HCT116 (cell line): ENCODE measurements at regions not wholly inside any gene's neighbourhood (a gene's known extent, or its start where the extent isn't known, plus 50 kb on each side); places are given as distances from the start of the nearest gene placed in this dataset.

ENCODE experiments used
- ATAC-seq: fragments of 200-7000 bp; cut with Tn5 transposase; 2 replicates; pipeline ENCODE4 v1.9.1; 2020; ENCODE audit warnings: mild to moderate bottlenecking, moderate library complexity
- BruUV-seq: library from RNA; stranded (reverse); fragments of 400-500 nt; replicated peaks from 2 replicates; lab custom pipeline; 2021; lab: Mats Ljungman, UMichigan
- CTCF ChIA-PET: fragments of 300-600 bp; sonication (Branson Sonifier 250); formaldehyde crosslinking; loops from one replicate; lab custom pipeline; 2021; ENCODE audit warnings: antibody characterized with exemption; lab: Charles Lee
- POLR2A ChIA-PET: fragments of 300-600, 350-600 bp; sonication (Branson Sonifier 250); formaldehyde crosslinking; loops from one replicate; lab custom pipeline; 2021; ENCODE audit warnings: antibody characterized with exemption; lab: Charles Lee
- RAD21 ChIA-PET, 2 experiments: fragments of 300-600 bp; sonication (Branson Sonifier 250); formaldehyde crosslinking; loops; one replicate each; lab custom pipeline; 2023; ENCODE audit warnings: low total read pairs in 2 of 2; ENCODE audit not compliant: uncharacterized antibody in 2 of 2, unreplicated experiment in 2 of 2, low non-redundant PET in 1 of 2; lab: Charles Lee
- DNase-seq: peaks from one replicate; pipeline ENCODE4 v3.0.0-alpha.2; 2010; ENCODE audit warnings: low read depth, low spot score
- H2AFZ ChIP-seq: fragments of 200-600 bp; shearing (Covaris generic), sonication (generic); 2 replicates; pipeline ENCODE4 v1.6.1; 2017; ENCODE audit warnings: low read depth, mixed run types, mixed read lengths, antibody characterized with exemption, low read length; ENCODE audit not compliant: poor library complexity, severe bottlenecking
- H3K27ac ChIP-seq: 2 replicates; pipeline ENCODE4 v1.5.1; 2012; ENCODE audit warnings: low read depth, low read length
- H3K27me3 ChIP-seq: fragments of 200-600 bp; sonication (generic); 2 replicates; pipeline ENCODE4 v1.6.1; 2016; ENCODE audit warnings: mixed run types, low read length, mixed read lengths; ENCODE audit not compliant: insufficient read depth
- H3K36me3 ChIP-seq, 2 experiments: fragments of 200-500 bp in 1 of 2; fragments of 200-600 bp in 1 of 2; sonication (Bioruptor generic) in 1 of 2; sonication (generic) in 1 of 2; 2 replicates each; pipeline versions ENCODE4 v1.5.1 to v1.6.1; 2014 to 2016; ENCODE audit warnings: low read length in 2 of 2, inconsistent platforms in 1 of 2, mixed read lengths in 1 of 2, mixed run types in 1 of 2; ENCODE audit not compliant: insufficient read depth in 2 of 2, control insufficient read depth in 1 of 2
- H3K4me1 ChIP-seq, 2 experiments: fragments of 200-600 bp in 1 of 2; sonication (generic) in 1 of 2; 2 replicates each; pipeline versions ENCODE4 v1.5.1 to v1.6.1; 2012 to 2017; ENCODE audit warnings: low read length in 2 of 2, inconsistent platforms in 1 of 2, mild to moderate bottlenecking in 1 of 2, mixed read lengths in 1 of 2, mixed run types in 1 of 2, moderate library complexity in 1 of 2; ENCODE audit not compliant: insufficient read depth in 2 of 2, control insufficient read depth in 1 of 2
- H3K4me2 ChIP-seq: fragments of 200-600 bp; sonication (generic); 2 replicates; pipeline ENCODE4 v1.6.1; 2017; ENCODE audit warnings: mixed run types, low read length, mixed read lengths
- H3K4me3 ChIP-seq, 2 experiments: fragments of 200-600 bp in 1 of 2; sonication (generic) in 1 of 2; replicated peaks in 1 of 2; 2 replicates each; pipeline ENCODE4 v1.5.1; 2011 to 2016; ENCODE audit warnings: low read length in 2 of 2, control low read depth in 1 of 2, low read depth in 1 of 2, mild to moderate bottlenecking in 1 of 2, mixed read lengths in 1 of 2, mixed run types in 1 of 2
- H3K79me2 ChIP-seq: fragments of 200-600 bp; sonication (generic); 2 replicates; pipeline ENCODE4 v1.6.1; 2017; ENCODE audit warnings: mild to moderate bottlenecking, mixed run types, low read length, moderate library complexity, mixed read lengths; ENCODE audit not compliant: insufficient read depth
- H3K9ac ChIP-seq: fragments of 200-600 bp; sonication (generic); 2 replicates; pipeline ENCODE4 v1.6.1; 2016; ENCODE audit warnings: low read length, mixed read lengths
- H3K9me2 ChIP-seq: fragments of 200-600 bp; sonication (generic), shearing (Covaris generic); 2 replicates; pipeline ENCODE4 v1.6.1; 2017; ENCODE audit warnings: mixed run types, mild to moderate bottlenecking, moderate library complexity; ENCODE audit not compliant: insufficient read depth
- H3K9me3 ChIP-seq, 2 experiments: fragments of 200-500 bp in 1 of 2; fragments of 200-600 bp in 1 of 2; sonication (Bioruptor generic) in 1 of 2; sonication (generic) in 1 of 2; 2 replicates each; pipeline ENCODE4 v1.6.1; 2014 to 2017; ENCODE audit warnings: low read length in 2 of 2, mixed read lengths in 2 of 2, inconsistent platforms in 1 of 2, low read depth in 1 of 2, mild to moderate bottlenecking in 1 of 2, mixed run types in 1 of 2, moderate library complexity in 1 of 2; ENCODE audit not compliant: control insufficient read depth in 1 of 2, insufficient read depth in 1 of 2
- H4K20me1 ChIP-seq: fragments of 200-600 bp; sonication (generic), shearing (Covaris generic); 2 replicates; pipeline ENCODE4 v1.6.1; 2017; ENCODE audit warnings: mixed run types, mild to moderate bottlenecking, moderate library complexity; ENCODE audit not compliant: insufficient read depth
- CTCF ChIP-seq, 3 experiments: fragments of 200-600 bp in 1 of 3; sonication (generic) in 1 of 3; IDR thresholded peaks in 2 of 3; conservative IDR thresholded peaks in 1 of 3; 2 replicates each; pipeline ENCODE4 v1.5.1; 2012 to 2017; ENCODE audit warnings: low read depth in 2 of 3, low read length in 2 of 3, antibody characterized with exemption in 1 of 3, borderline replicate concordance in 1 of 3, control low read depth in 1 of 3, mild to moderate bottlenecking in 1 of 3, mixed read lengths in 1 of 3, mixed run types in 1 of 3, moderate library complexity in 1 of 3; ENCODE audit not compliant: insufficient read depth in 1 of 3
- EGR1 ChIP-seq: IDR thresholded peaks from 2 replicates; pipeline ENCODE4 v1.6.1; 2012; ENCODE audit warnings: low read depth
- ELF1 ChIP-seq: IDR thresholded peaks from 2 replicates; pipeline ENCODE4 v1.6.1; 2012; ENCODE audit warnings: low read depth, borderline replicate concordance
- FOSL1 ChIP-seq: IDR thresholded peaks from 2 replicates; pipeline ENCODE4 v1.6.1; 2012; ENCODE audit warnings: low read depth
- JUND ChIP-seq: IDR thresholded peaks from 2 replicates; pipeline ENCODE4 v1.6.1; 2012
- POLR2A ChIP-seq: IDR thresholded peaks from 2 replicates; pipeline ENCODE4 v1.7.0; 2011; ENCODE audit warnings: borderline replicate concordance; ENCODE audit not compliant: insufficient read depth, insufficient read length; ENCODE audit errors: extremely low read depth
- SIN3A ChIP-seq: IDR thresholded peaks from 2 replicates; pipeline ENCODE4 v1.6.1; 2012; ENCODE audit warnings: low read depth
- ZFX ChIP-seq: fragments of 450-650 bp; IDR thresholded peaks from 2 replicates; pipeline ENCODE4 v1.6.1; 2017
- ZNF274 ChIP-seq: fragments of 200-500 bp; sonication (Bioruptor generic); IDR thresholded peaks from 2 replicates; pipeline ENCODE4 v1.6.1; 2014; ENCODE audit warnings: mild to moderate bottlenecking, low read depth, low read length, inconsistent platforms
- intact Hi-C: fragments of 100-400 bp; cut with micrococcal nuclease; formaldehyde crosslinking; loops from 2 replicates; pipeline ENCODE4 v1.10.0; 2022

- H3K27ac ChIP-seq: no peak overlapping the region
- ChIA-PET CTCF (no interaction called here), POLR2A (no interaction called here), RAD21 (no interaction called here)
- H3K4me3 ChIP-seq: no peak overlapping the region
- ATAC-seq (no peak), DNase-seq (no peak)
- H3K9me2 ChIP-seq: no peaks in the 10 kb centered on the region
- H2AFZ ChIP-seq: no peak overlapping the region
- H3K4me1 ChIP-seq: no peaks in the 10 kb centered on the region
- H3K9me3 ChIP-seq: no peaks in the 10 kb centered on the region
- no peaks in the 10 kb centered on the region for H3K27me3 ChIP-seq
- no TSS peak for BruUV-seq
- no peaks in the 10 kb centered on the region for H3K36me3 ChIP-seq
- no peak overlapping the region for H3K9ac ChIP-seq
- intact Hi-C loops: no loop called here
- H3K4me2 ChIP-seq: no peak overlapping the region
- no peaks in the 10 kb centered on the region for H4K20me1 ChIP-seq
- TF ChIP-seq JUND (no peak), POLR2A (no peak), ZNF274 (no peak), ZFX (no peak), FOSL1 (no peak), ELF1 (no peak), CTCF (IDR thresholded peaks at IDR 0.05 in 2 of 3, conservative IDR thresholded peaks at IDR 0.05 in 1 of 3; ENCODE audit: borderline replicate concordance in 1 of 3, insufficient read depth in 1 of 3, low read depth in 2 of 3, low read length in 2 of 3) (no peak), SIN3A (no peak)
- no peaks in the 10 kb centered on the region for H3K79me2 ChIP-seq
These were observed 130.6 kb upstream of the DNAJC10 start for GRCh38 chr2:182585430-182585829.

GRCh38 chr2:182586426-182586825, 129.6 kb upstream of the DNAJC10 start:
- no peak overlapping the region for H3K27ac ChIP-seq
- TF ChIP-seq CTCF (IDR thresholded peaks at IDR 0.05 in 2 of 3, conservative IDR thresholded peaks at IDR 0.05 in 1 of 3; ENCODE audit: borderline replicate concordance in 1 of 3, insufficient read depth in 1 of 3, low read depth in 2 of 3, low read length in 2 of 3) (peak in 2 of 3 experiments; percentile 12 to 29; a peak in 3 of 6 replicates), EGR1 (no peak)
- no peaks in the 10 kb centered on the region for H3K9me3 ChIP-seq
- H3K79me2 ChIP-seq: no peaks in the 10 kb centered on the region
- no peak for DNase-seq
- H3K4me2 ChIP-seq: no peak overlapping the region
- no peaks in the 10 kb centered on the region for H3K9me2 ChIP-seq
- H3K4me3 ChIP-seq: no peak overlapping the region
- CTCF ChIA-PET: no interaction called here
- no peaks in the 10 kb centered on the region for H3K4me1 ChIP-seq
- H2AFZ ChIP-seq: peak overlapping the region; percentile 16
- intact Hi-C loops: no loop called here
- no peaks in the 10 kb centered on the region for H3K36me3 ChIP-seq
- no TSS peak for BruUV-seq
- ATAC-seq: peak; percentile 62; the same call in 1 of the 2 replicates
- RAD21 ChIA-PET: no interaction called here
- H4K20me1 ChIP-seq: no peaks in the 10 kb centered on the region
- no peaks in the 10 kb centered on the region for H3K27me3 ChIP-seq
- POLR2A ChIA-PET: no interaction called here
- H3K9ac ChIP-seq: no peak overlapping the region
